GM12878 (cell line): ENCODE measurements at regions not wholly inside any gene's neighbourhood (a gene's known extent, or its start where the extent isn't known, plus 50 kb on each side); places are given as distances from the start of the nearest gene placed in this dataset.

Experiments used
- ATAC-seq: fragments of 200-7000 bp; cut with Tn5 transposase; 3 replicates; pipeline ENCODE4 v1.9.1; 2020; ENCODE audit warnings: mild to moderate bottlenecking, moderate library complexity
- BruUV-seq: library from RNA; stranded (reverse); fragments of 400-500 nt; replicated peaks from 2 replicates; lab custom pipeline; 2021; lab: Mats Ljungman, UMichigan
- CTCF ChIA-PET: fragments of 300-600 bp; sonication (Branson Sonifier 250); formaldehyde crosslinking; extraction: SDS; loops from one replicate; lab custom pipeline; 2021; ENCODE audit warnings: inconsistent platforms; lab: Yijun Ruan, JAX
- POLR2A ChIA-PET: fragments of 350-600 bp; formaldehyde crosslinking; extraction: SDS; loops from one replicate; lab custom pipeline; 2021; ENCODE audit warnings: inconsistent platforms; lab: Charles Lee
- RAD21 ChIA-PET: fragments of 300-600 bp; sonication (Branson Sonifier 250); formaldehyde crosslinking; loops from one replicate; lab custom pipeline; 2023; ENCODE audit warnings: antibody characterized with exemption; ENCODE audit not compliant: unreplicated experiment; lab: Charles Lee
- SMC1A ChIA-PET: fragments of 300-600 bp; sonication (Branson Sonifier 250); formaldehyde crosslinking; loops from one replicate; lab custom pipeline; 2023; ENCODE audit not compliant: unreplicated experiment, uncharacterized antibody; lab: Charles Lee
- DNase-seq: peaks from one replicate; pipeline ENCODE4 v3.0.0-alpha.2; 2011; ENCODE audit warnings: low read depth, low spot score
- FAIRE-seq: peaks from 3 replicates; lab custom pipeline; 2011; peaks lifted over from hg19 to GRCh38; lab: Jason Lieb, UNC
- H2AFZ ChIP-seq: 2 replicates; pipeline ENCODE4 v1.6.0; 2011; ENCODE audit warnings: low read depth, low read length, control low read depth; ENCODE audit not compliant: control insufficient read depth
- H3K27ac ChIP-seq: 2 replicates; pipeline ENCODE4 v1.5.1; 2011; ENCODE audit warnings: control low read depth; ENCODE audit not compliant: control insufficient read depth, insufficient read depth
- H3K27me3 ChIP-seq, 2 experiments: replicated peaks in 1 of 2; 2 replicates each; pipeline versions ENCODE4 v1.6.0 to v1.6.1; 2011; ENCODE audit warnings: low read length in 1 of 2; ENCODE audit not compliant: control insufficient read depth in 2 of 2, insufficient read depth in 2 of 2
- H3K36me3 ChIP-seq, 2 experiments: 2 replicates each; pipeline ENCODE4 v1.5.1; 2011; ENCODE audit warnings: low read length in 1 of 2; ENCODE audit not compliant: control insufficient read depth in 2 of 2, insufficient read depth in 2 of 2
- H3K4me1 ChIP-seq: 2 replicates; pipeline ENCODE4 v1.6.1; 2011; ENCODE audit warnings: mild to moderate bottlenecking, low read length, moderate library complexity, mixed read lengths; ENCODE audit not compliant: control insufficient read depth, insufficient read depth
- H3K4me2 ChIP-seq: 2 replicates; pipeline ENCODE4 v1.6.0; 2011; ENCODE audit warnings: control low read depth; ENCODE audit not compliant: control insufficient read depth, insufficient read depth
- H3K4me3 ChIP-seq: fragments of 200-600 bp; sonication (generic); 2 replicates; pipeline ENCODE4 v1.5.1; 2016
- H3K79me2 ChIP-seq: 2 replicates; pipeline ENCODE4 v1.6.0; 2011; ENCODE audit warnings: low read length; ENCODE audit not compliant: control insufficient read depth, insufficient read depth
- H3K9ac ChIP-seq: 2 replicates; pipeline ENCODE4 v1.8.0; 2011; ENCODE audit warnings: low read length, control low read depth, mixed read lengths; ENCODE audit not compliant: control insufficient read depth, insufficient read depth
- H3K9me3 ChIP-seq: replicated peaks from 3 replicates; pipeline ENCODE4 v1.5.1; 2011; ENCODE audit warnings: mild to moderate bottlenecking, low read length; ENCODE audit not compliant: control insufficient read depth, insufficient read depth
- H4K20me1 ChIP-seq: 2 replicates; pipeline ENCODE4 v1.6.0; 2011; ENCODE audit not compliant: control insufficient read depth, insufficient read depth
- BMI1 ChIP-seq: fragments of 450-650 bp; IDR thresholded peaks from 2 replicates; pipeline ENCODE4 v1.6.1; 2016; ENCODE audit warnings: mild to moderate bottlenecking, moderate library complexity, borderline replicate concordance
- CEBPB ChIP-seq, 2 experiments: fragments of 150-350 bp in 1 of 2; IDR thresholded peaks; 2 replicates each; pipeline ENCODE4 v1.6.1; 2012 to 2014; ENCODE audit warnings: low read depth in 2 of 2, low read length in 2 of 2, borderline replicate concordance in 1 of 2, inconsistent platforms in 1 of 2
- CHD2 ChIP-seq: IDR thresholded peaks from 2 replicates; pipeline ENCODE4 v1.6.1; 2011; ENCODE audit warnings: low read depth, low read length, improper control_type of control experiment, borderline replicate concordance
- FOXK2 ChIP-seq: fragments of 450-650 bp; IDR thresholded peaks from 2 replicates; pipeline ENCODE4 v1.6.1; 2017; ENCODE audit warnings: mild to moderate bottlenecking, moderate library complexity
- JUNB ChIP-seq: IDR thresholded peaks from 2 replicates; pipeline ENCODE4 v1.6.1; 2016; ENCODE audit warnings: antibody characterized with exemption, mild to moderate bottlenecking
- KAT2A ChIP-seq: conservative IDR thresholded peaks from 2 replicates; pipeline ENCODE4 v1.6.1; 2011; ENCODE audit warnings: low read depth, low read length; ENCODE audit not compliant: control insufficient read depth
- NFXL1 ChIP-seq: fragments of 450-650 bp; IDR thresholded peaks from 2 replicates; pipeline ENCODE4 v1.6.1; 2017; ENCODE audit warnings: antibody characterized with exemption, mild to moderate bottlenecking, borderline replicate concordance
- RCOR1 ChIP-seq: conservative IDR thresholded peaks from 2 replicates; pipeline ENCODE4 v1.6.1; 2012; ENCODE audit warnings: low read depth, low read length, improper control_type of control experiment
- RELA ChIP-seq: fragments of 450-650 bp; IDR thresholded peaks from 2 replicates; pipeline ENCODE4 v1.8.0; 2014; ENCODE audit warnings: borderline replicate concordance; ENCODE audit not compliant: partially characterized antibody
- SMAD5 ChIP-seq: IDR thresholded peaks from 2 replicates; pipeline ENCODE4 v1.6.1; 2016; ENCODE audit warnings: antibody characterized with exemption, low read depth
- SMARCA5 ChIP-seq: fragments of 450-650 bp; IDR thresholded peaks from 2 replicates; pipeline ENCODE4 v1.6.1; 2017; ENCODE audit warnings: mild to moderate bottlenecking
- STAT1 ChIP-seq: fragments of 450-650 bp; conservative IDR thresholded peaks from 2 replicates; pipeline ENCODE4 v1.6.1; 2014; ENCODE audit warnings: antibody characterized with exemption, mild to moderate bottlenecking
- ZNF384 ChIP-seq: IDR thresholded peaks from 2 replicates; pipeline ENCODE4 v1.6.1; 2012; ENCODE audit warnings: low read depth, mild to moderate bottlenecking, low read length, improper control_type of control experiment, borderline replicate concordance
- ZNF622 ChIP-seq: fragments of 450-650 bp; IDR thresholded peaks from 2 replicates; pipeline ENCODE4 v1.6.1; 2017; ENCODE audit warnings: mild to moderate bottlenecking, inconsistent platforms
- WGBS: methylation state at CpG from one replicate; pipeline ENCODE4 v1.1.6; 2016; ENCODE audit warnings: low lambda C conversion rate; ENCODE audit not compliant: insufficient replicate concordance, insufficient coverage; ENCODE audit errors: missing lambda C conversion rate; 5-methylcytosine and 5-hydroxymethylcytosine counted together
- in situ Hi-C: fragments of 300-500 bp; cut with MboI; formaldehyde crosslinking; loops from 9 replicates; pipeline ENCODE4 v1.14.3; 2018; ENCODE audit warnings: mixed read lengths
- intact Hi-C: fragments of 100-400 bp; cut with micrococcal nuclease; formaldehyde crosslinking; loops from one replicate; pipeline ENCODE4 v1.14.2; 2022; ENCODE audit not compliant: unreplicated experiment
- TF ChIP-seq, protein P1 (sequence below): IDR thresholded peaks from 2 replicates; pipeline ENCODE4 v1.6.1; 2011; ENCODE audit warnings: low read depth, low read length, improper control_type of control experiment, borderline replicate concordance
- TF ChIP-seq, protein P2 (sequence below): fragments of 450-650 bp; IDR thresholded peaks from 2 replicates; pipeline ENCODE4 v1.6.1; 2017; ENCODE audit warnings: mild to moderate bottlenecking

DNA sequence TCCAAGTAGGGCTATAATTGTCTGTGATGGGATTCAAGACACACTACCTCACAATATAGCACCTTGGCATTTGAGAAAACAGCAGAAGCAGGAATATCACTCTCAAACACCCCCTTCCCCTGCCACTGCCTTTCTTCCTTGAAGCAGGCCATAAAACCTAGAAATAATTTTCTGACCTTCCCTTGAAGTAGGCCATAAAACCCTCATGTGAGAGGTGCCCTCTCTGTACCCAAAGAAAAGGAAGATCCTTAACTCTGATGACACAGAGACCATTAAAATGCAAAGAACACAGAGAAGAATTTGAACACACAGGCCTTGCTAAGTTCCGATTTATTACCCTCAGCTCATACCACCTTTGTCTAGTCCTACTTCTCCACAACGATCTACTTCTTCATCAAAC is 631.7 kb upstream of the CADM1 start:
- POLR2A ChIA-PET, result no interaction called here
- ATAC-seq, result no peak
- DNase-seq, result no peak
- Histone ChIP-seq H3K27ac (no peak overlapping the region), H3K4me3 (no peak overlapping the region), H3K9ac (no peak overlapping the region), H4K20me1 (no peaks in the 10 kb centered on the region), H3K4me2 (no peak overlapping the region), H3K9me3 (no peaks in the 10 kb centered on the region), H3K4me1 (no peaks in the 10 kb centered on the region), H3K36me3 (no peaks in the 10 kb centered on the region), H3K27me3 (peaks cover 0 to 3% of the 10 kb centered on the region in 2 experiments; a peak in 2 of 4 replicates), H2AFZ (no peak overlapping the region), H3K79me2 (no peaks in the 10 kb centered on the region)
- intact Hi-C loops (no loop called here), in situ Hi-C loops (no loop called here)
- CTCF ChIA-PET, result no interaction called here
- no peak for FAIRE-seq
- 77% methylated on average over 2 of the region's 2 CpGs for WGBS
- RAD21 ChIA-PET, result no interaction called here
- no TSS peak for BruUV-seq
- SMC1A ChIA-PET, result no interaction called here
- TF ChIP-seq ZNF622 (no peak), SMARCA5 (no peak), ZNF384 (no peak), RELA (no peak)
- TF ChIP-seq, protein P1, sequence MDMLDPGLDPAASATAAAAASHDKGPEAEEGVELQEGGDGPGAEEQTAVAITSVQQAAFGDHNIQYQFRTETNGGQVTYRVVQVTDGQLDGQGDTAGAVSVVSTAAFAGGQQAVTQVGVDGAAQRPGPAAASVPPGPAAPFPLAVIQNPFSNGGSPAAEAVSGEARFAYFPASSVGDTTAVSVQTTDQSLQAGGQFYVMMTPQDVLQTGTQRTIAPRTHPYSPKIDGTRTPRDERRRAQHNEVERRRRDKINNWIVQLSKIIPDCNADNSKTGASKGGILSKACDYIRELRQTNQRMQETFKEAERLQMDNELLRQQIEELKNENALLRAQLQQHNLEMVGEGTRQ, result no peak

DNA sequence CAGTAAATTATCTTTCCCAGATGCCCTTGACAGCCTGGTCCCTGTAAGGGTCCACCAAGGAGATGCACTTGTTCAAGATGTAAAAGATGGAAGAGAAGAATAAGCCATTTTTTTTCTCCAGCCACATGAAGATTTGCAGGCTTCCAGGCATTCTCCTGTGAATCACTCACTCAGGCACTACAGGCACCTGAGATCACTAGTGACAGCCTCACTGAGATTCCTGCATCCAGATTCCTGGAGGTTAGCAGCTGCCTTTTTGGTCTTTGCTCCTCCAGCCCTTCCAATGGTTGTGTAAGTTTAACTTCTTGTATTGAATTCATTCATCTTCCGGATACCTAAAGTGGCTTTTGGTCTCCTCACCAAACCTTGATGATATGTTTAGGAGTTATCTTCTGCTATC is 630.2 kb upstream of the CADM1 start:
- no peak for FAIRE-seq
- no peak for DNase-seq
- WGBS, result 100% methylated on average over 1 of the region's 1 CpG
- Histone ChIP-seq H2AFZ (no peak overlapping the region), H3K4me2 (no peak overlapping the region), H3K27me3 (peaks cover 0 to 3% of the 10 kb centered on the region in 2 experiments; a peak in 1 of 4 replicates), H3K4me1 (no peaks in the 10 kb centered on the region), H3K27ac (no peak overlapping the region), H4K20me1 (no peaks in the 10 kb centered on the region), H3K9me3 (no peaks in the 10 kb centered on the region), H3K79me2 (no peaks in the 10 kb centered on the region), H3K9ac (no peak overlapping the region), H3K4me3 (no peak overlapping the region), H3K36me3 (no peaks in the 10 kb centered on the region)
- intact Hi-C loops, result loop anchor here (5.0 kb wide), 1 partner anchor 62 kb away; no protein-coding TSS in a partner anchor
- BruUV-seq, result no TSS peak
- ChIA-PET RAD21 (no interaction called here), SMC1A (interaction anchor here (1.1 kb wide), 1 partner anchor 15 kb away, joined by 3 read pairs; no protein-coding TSS in a partner anchor), CTCF (no interaction called here), POLR2A (no interaction called here)
- no peak for ATAC-seq
- in situ Hi-C loops, result no loop called here
- no peak for TF ChIP-seq CHD2
- no peak for TF ChIP-seq BMI1
- no peak for TF ChIP-seq FOXK2
- TF ChIP-seq KAT2A, result no peak
- no peak for TF ChIP-seq NFXL1
- no peak for TF ChIP-seq ZNF622
- TF ChIP-seq, protein P2, sequence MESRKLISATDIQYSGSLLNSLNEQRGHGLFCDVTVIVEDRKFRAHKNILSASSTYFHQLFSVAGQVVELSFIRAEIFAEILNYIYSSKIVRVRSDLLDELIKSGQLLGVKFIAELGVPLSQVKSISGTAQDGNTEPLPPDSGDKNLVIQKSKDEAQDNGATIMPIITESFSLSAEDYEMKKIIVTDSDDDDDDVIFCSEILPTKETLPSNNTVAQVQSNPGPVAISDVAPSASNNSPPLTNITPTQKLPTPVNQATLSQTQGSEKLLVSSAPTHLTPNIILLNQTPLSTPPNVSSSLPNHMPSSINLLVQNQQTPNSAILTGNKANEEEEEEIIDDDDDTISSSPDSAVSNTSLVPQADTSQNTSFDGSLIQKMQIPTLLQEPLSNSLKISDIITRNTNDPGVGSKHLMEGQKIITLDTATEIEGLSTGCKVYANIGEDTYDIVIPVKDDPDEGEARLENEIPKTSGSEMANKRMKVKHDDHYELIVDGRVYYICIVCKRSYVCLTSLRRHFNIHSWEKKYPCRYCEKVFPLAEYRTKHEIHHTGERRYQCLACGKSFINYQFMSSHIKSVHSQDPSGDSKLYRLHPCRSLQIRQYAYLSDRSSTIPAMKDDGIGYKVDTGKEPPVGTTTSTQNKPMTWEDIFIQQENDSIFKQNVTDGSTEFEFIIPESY, result no peak
- TF ChIP-seq JUNB, result no peak
- no peak for TF ChIP-seq CEBPB (IDR thresholded peaks at IDR 0.05; ENCODE audit: borderline replicate concordance in 1 of 2, low read depth in 2 of 2, low read length in 2 of 2)
- TF ChIP-seq STAT1, result no peak
- no peak for TF ChIP-seq RCOR1
- no peak for TF ChIP-seq SMAD5
